HG03095 (cell line): ENCODE measurements at regions not wholly inside any gene's neighbourhood (a gene's known extent, or its start where the extent isn't known, plus 50 kb on each side); places are given as distances from the start of the nearest gene placed in this dataset.
"Not testable (repeated sequence)": the region's sequence is repeated elsewhere in the genome, so short reads cannot be mapped to it uniquely, and the experiment has no call there.

Source experiments
- ATAC-seq: cut with Tn5 transposase; IDR thresholded peaks from one replicate; pipeline ENCODE4 v1.9.1; 2021; ENCODE audit warnings: moderate library complexity; ENCODE audit not compliant: unreplicated experiment

- ATAC-seq, result no peak
Observed at GRCh38 chr3:177862962-177863491, 665.7 kb upstream of the TBL1XR1 start.

GRCh38 chr3:177871267-177871666 lies 665.0 kb upstream of the KCNMB2 start:
- ATAC-seq, result not testable (repeated sequence)

GRCh38 chr3:177878192-177878591 lies 658.0 kb upstream of the KCNMB2 start:
- no peak for ATAC-seq

- ATAC-seq, result no peak
Observed at GRCh38 chr3:177878957-177879356, 657.3 kb upstream of the KCNMB2 start.

GRCh38 chr3:177881351-177881750 lies 654.9 kb upstream of the KCNMB2 start:
- ATAC-seq, result no peak

- ATAC-seq, result no peak
Observed at GRCh38 chr3:177882124-177882648, 654.0 kb upstream of the KCNMB2 start.

- ATAC-seq, result no peak
Observed at GRCh38 chr3:177883091-177883490, 653.1 kb upstream of the KCNMB2 start.

GRCh38 chr3:177883957-177884356 lies 652.3 kb upstream of the KCNMB2 start:
- no peak for ATAC-seq

GRCh38 chr3:177885063-177885462 lies 651.2 kb upstream of the KCNMB2 start:
- ATAC-seq, result no peak

GRCh38 chr3:177886501-177886900 lies 649.7 kb upstream of the KCNMB2 start:
- ATAC-seq, result no peak

- peak; percentile 82 for ATAC-seq
Observed at GRCh38 chr3:177887475-177887874, 648.8 kb upstream of the KCNMB2 start.

GRCh38 chr3:177889161-177889560 lies 647.1 kb upstream of the KCNMB2 start:
- ATAC-seq, result no peak

- ATAC-seq, result no peak
Observed at GRCh38 chr3:177889652-177890358, 646.4 kb upstream of the KCNMB2 start.

- ATAC-seq, result no peak
Observed at GRCh38 chr3:177890359-177890683, 645.9 kb upstream of the KCNMB2 start.

- not testable (repeated sequence) for ATAC-seq
Observed at GRCh38 chr3:177891569-177891968, 644.7 kb upstream of the KCNMB2 start.

GRCh38 chr3:177893331-177893730 lies 642.9 kb upstream of the KCNMB2 start:
- no peak for ATAC-seq

GRCh38 chr3:177894081-177894728 lies 642.0 kb upstream of the KCNMB2 start:
- no peak for ATAC-seq

- ATAC-seq, result no peak
Observed at GRCh38 chr3:177898185-177898584, 638.1 kb upstream of the KCNMB2 start.

- no peak for ATAC-seq
Observed at GRCh38 chr3:177899275-177900067, 636.8 kb upstream of the KCNMB2 start.

- ATAC-seq, result no peak
Observed at GRCh38 chr3:177902876-177903275, 633.4 kb upstream of the KCNMB2 start.

GRCh38 chr3:177904621-177905020 lies 631.6 kb upstream of the KCNMB2 start:
- ATAC-seq, result no peak
